ENCODE measurements at regions not wholly inside any gene's neighbourhood (a gene's known extent, or its start where the extent isn't known, plus 50 kb on each side); places are given as distances from the start of the nearest gene placed in this dataset.
"Not testable (repeated sequence)": the region's sequence is repeated elsewhere in the genome, so short reads cannot be mapped to it uniquely, and the experiment has no call there.

DNA sequence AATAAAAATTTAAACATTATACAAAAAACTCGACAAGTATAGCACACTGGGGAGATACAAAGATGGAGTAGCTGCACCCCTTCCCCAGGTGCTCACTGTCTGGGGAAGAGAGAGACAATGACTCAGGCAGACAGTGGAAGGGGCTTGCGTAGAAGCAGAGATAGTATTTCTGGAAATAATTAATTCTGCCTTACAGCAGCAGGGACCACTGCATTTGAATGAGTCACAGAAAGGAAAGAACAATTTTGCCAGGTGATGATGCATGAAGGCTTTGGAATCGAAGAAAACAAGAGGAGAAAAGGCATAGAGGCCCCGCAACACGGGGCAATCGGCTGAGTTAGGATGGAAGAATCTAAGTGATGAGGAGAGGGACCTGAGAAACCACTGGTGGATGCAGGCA lies 447.4 kb downstream of the EFNB2 start:
- Histone ChIP-seq H3K4me1 (ENCODE audit: low read length) (no peaks in the 10 kb centered on the region), H3K27ac (ENCODE audit: low read length) (no peak overlapping the region), H3K4me2 (ENCODE audit: low read length) (no peak overlapping the region), H3K4me3 (ENCODE audit: low read length) (no peak overlapping the region), H3K79me2 (ENCODE audit: low read length) (no peaks in the 10 kb centered on the region), H3K9ac (ENCODE audit: low read length) (no peak overlapping the region), H3K9me3 (ENCODE audit: insufficient read depth, low read length) (no peaks in the 10 kb centered on the region), H2AFZ (ENCODE audit: low read depth, low read length) (no peak overlapping the region; the same call in 1 of the 2 replicates), H4K20me1 (ENCODE audit: insufficient read depth, low read length) (no peaks in the 10 kb centered on the region), H3K36me3 (replicated peaks; ENCODE audit: low read depth, low read length) (no peaks in the 10 kb centered on the region), H3K27me3 (ENCODE audit: low read depth, low read length) (no peaks in the 10 kb centered on the region)
- TF ChIP-seq, protein P1, sequence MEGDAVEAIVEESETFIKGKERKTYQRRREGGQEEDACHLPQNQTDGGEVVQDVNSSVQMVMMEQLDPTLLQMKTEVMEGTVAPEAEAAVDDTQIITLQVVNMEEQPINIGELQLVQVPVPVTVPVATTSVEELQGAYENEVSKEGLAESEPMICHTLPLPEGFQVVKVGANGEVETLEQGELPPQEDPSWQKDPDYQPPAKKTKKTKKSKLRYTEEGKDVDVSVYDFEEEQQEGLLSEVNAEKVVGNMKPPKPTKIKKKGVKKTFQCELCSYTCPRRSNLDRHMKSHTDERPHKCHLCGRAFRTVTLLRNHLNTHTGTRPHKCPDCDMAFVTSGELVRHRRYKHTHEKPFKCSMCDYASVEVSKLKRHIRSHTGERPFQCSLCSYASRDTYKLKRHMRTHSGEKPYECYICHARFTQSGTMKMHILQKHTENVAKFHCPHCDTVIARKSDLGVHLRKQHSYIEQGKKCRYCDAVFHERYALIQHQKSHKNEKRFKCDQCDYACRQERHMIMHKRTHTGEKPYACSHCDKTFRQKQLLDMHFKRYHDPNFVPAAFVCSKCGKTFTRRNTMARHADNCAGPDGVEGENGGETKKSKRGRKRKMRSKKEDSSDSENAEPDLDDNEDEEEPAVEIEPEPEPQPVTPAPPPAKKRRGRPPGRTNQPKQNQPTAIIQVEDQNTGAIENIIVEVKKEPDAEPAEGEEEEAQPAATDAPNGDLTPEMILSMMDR (IDR thresholded peaks at IDR 0.05; ENCODE audit: low read depth, low read length): no peak
- TF ChIP-seq EZH2phosphoT487 (IDR thresholded peaks at IDR 0.05; ENCODE audit: low read depth): no peak

DNA sequence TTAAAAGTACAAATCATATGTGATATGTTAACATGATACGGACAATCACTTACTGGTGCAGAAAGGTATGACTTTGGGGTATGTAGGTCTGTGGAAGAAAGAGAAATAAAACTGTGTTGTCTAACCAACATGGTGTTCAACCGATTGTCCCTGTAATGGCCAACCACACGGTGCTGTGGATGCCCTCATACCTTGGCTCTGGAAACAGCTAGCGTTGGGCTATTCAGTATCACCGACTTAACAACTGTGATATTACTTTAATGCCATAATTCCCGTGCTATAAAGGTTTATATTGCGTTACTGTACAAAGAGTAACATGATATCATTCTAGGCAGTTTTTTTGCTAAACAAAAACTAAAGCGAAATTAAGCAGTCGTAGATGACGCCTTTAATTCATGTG lies 448.3 kb downstream of the EFNB2 start:
- Histone ChIP-seq H4K20me1 (ENCODE audit: insufficient read depth, low read length) (no peaks in the 10 kb centered on the region), H3K4me3 (ENCODE audit: low read length) (no peak overlapping the region), H3K27me3 (ENCODE audit: low read depth, low read length) (no peaks in the 10 kb centered on the region), H3K4me1 (ENCODE audit: low read length) (no peaks in the 10 kb centered on the region), H2AFZ (ENCODE audit: low read depth, low read length) (no peak overlapping the region), H3K27ac (ENCODE audit: low read length) (no peak overlapping the region), H3K4me2 (ENCODE audit: low read length) (no peak overlapping the region), H3K79me2 (ENCODE audit: low read length) (no peaks in the 10 kb centered on the region), H3K9me3 (ENCODE audit: insufficient read depth, low read length) (no peaks in the 10 kb centered on the region), H3K9ac (ENCODE audit: low read length) (no peak overlapping the region), H3K36me3 (replicated peaks; ENCODE audit: low read depth, low read length) (no peaks in the 10 kb centered on the region)
- TF ChIP-seq, protein P1 (IDR thresholded peaks at IDR 0.05; ENCODE audit: low read depth, low read length): no peak
- TF ChIP-seq EZH2phosphoT487 (IDR thresholded peaks at IDR 0.05; ENCODE audit: low read depth): no peak

GRCh38 chr13:106083620-106084350 lies 451.7 kb downstream of the EFNB2 start:
- H3K9me3 ChIP-seq (ENCODE audit: insufficient read depth, low read length): no peaks in the 10 kb centered on the region
- no peaks in the 10 kb centered on the region for H4K20me1 ChIP-seq (ENCODE audit: insufficient read depth, low read length)
- no peaks in the 10 kb centered on the region for H3K79me2 ChIP-seq (ENCODE audit: low read length)
- H3K27ac ChIP-seq (ENCODE audit: low read length): no peak overlapping the region
- H3K36me3 ChIP-seq (replicated peaks; ENCODE audit: low read depth, low read length): no peaks in the 10 kb centered on the region
- H3K4me1 ChIP-seq (ENCODE audit: low read length): no peaks in the 10 kb centered on the region
- H3K4me2 ChIP-seq (ENCODE audit: low read length): no peak overlapping the region
- no peak for TF ChIP-seq EZH2phosphoT487 (IDR thresholded peaks at IDR 0.05; ENCODE audit: low read depth)
- TF ChIP-seq, protein P1 (IDR thresholded peaks at IDR 0.05; ENCODE audit: low read depth, low read length): peak; percentile 78
- no peak overlapping the region for H3K9ac ChIP-seq (ENCODE audit: low read length)
- no peaks in the 10 kb centered on the region for H3K27me3 ChIP-seq (ENCODE audit: low read depth, low read length)
- H2AFZ ChIP-seq (ENCODE audit: low read depth, low read length): no peak overlapping the region
- no peak overlapping the region for H3K4me3 ChIP-seq (ENCODE audit: low read length)

- not testable (repeated sequence) for H3K27me3 ChIP-seq (ENCODE audit: low read depth, low read length); H3K4me1 ChIP-seq (ENCODE audit: low read length); H3K4me2 ChIP-seq (ENCODE audit: low read length); H4K20me1 ChIP-seq (ENCODE audit: insufficient read depth, low read length); H3K9ac ChIP-seq (ENCODE audit: low read length); H3K27ac ChIP-seq (ENCODE audit: low read length); H3K79me2 ChIP-seq (ENCODE audit: low read length); H3K36me3 ChIP-seq (replicated peaks; ENCODE audit: low read depth, low read length); H2AFZ ChIP-seq (ENCODE audit: low read depth, low read length); H3K4me3 ChIP-seq (ENCODE audit: low read length); H3K9me3 ChIP-seq (ENCODE audit: insufficient read depth, low read length)
Measured at GRCh38 chr13:106081221-106081620, 454.2 kb downstream of the EFNB2 start.

Data from OCI-LY3 (cell line).